Upper lobe of left lung (tissue), 4 donors: ENCODE measurements at regions not wholly inside any gene's neighbourhood (a gene's known extent, or its start where the extent isn't known, plus 50 kb on each side); places are given as distances from the start of the nearest gene placed in this dataset.

Source experiments
- CTCF ChIP-seq, 6 experiments: fragments of 450-650 bp in 4 of 6; fragments of 200-600 bp in 2 of 6; sonication (generic) in 2 of 6; IDR thresholded peaks; one replicate each; pipeline ENCODE4 v1.5.1; 2016 to 2019; ENCODE audit warnings: antibody characterized with exemption in 6 of 6
- EP300 ChIP-seq, 4 donors: sonication (generic); formaldehyde crosslinking; IDR thresholded peaks; one replicate each; pipeline ENCODE4 v1.5.1; 2017; ENCODE audit warnings: antibody characterized with exemption in 4 of 4, control low read depth in 2 of 4
- POLR2A ChIP-seq, 4 donors: fragments of 450-650 bp; IDR thresholded peaks; one replicate each; pipeline ENCODE4 v1.5.1; 2016 to 2017; ENCODE audit warnings: antibody characterized with exemption in 4 of 4, mild to moderate bottlenecking in 2 of 4
- POLR2AphosphoS5 ChIP-seq, 2 donors: sonication (generic); formaldehyde crosslinking; IDR thresholded peaks; one replicate each; pipeline ENCODE4 v1.5.1; 2017; ENCODE audit warnings: antibody characterized with exemption in 2 of 2

GRCh38 chr5:44713446-44713845 is 95.3 kb upstream of the MRPS30 start:
- TF ChIP-seq CTCF (IDR thresholded peaks at IDR 0.05), result no peak
- TF ChIP-seq POLR2A (IDR thresholded peaks at IDR 0.05), result no peak
- no peak for TF ChIP-seq EP300 (IDR thresholded peaks at IDR 0.05)
- TF ChIP-seq POLR2AphosphoS5 (IDR thresholded peaks at IDR 0.05), result no peak
